AG09319 (cell line): ENCODE measurements at regions not wholly inside any gene's neighbourhood (a gene's known extent, or its start where the extent isn't known, plus 50 kb on each side); places are given as distances from the start of the nearest gene placed in this dataset.

ENCODE experiments used
- DNase-seq: peaks from one replicate; pipeline ENCODE4 v3.0.0-alpha.2; 2010; ENCODE audit warnings: low read depth; ENCODE audit errors: extremely low read depth
- TF ChIP-seq, protein P1 (sequence below): IDR thresholded peaks from 2 replicates; pipeline ENCODE4 v1.5.1; 2011; ENCODE audit warnings: low read depth, mild to moderate bottlenecking, inconsistent platforms, low read length, moderate library complexity

DNA sequence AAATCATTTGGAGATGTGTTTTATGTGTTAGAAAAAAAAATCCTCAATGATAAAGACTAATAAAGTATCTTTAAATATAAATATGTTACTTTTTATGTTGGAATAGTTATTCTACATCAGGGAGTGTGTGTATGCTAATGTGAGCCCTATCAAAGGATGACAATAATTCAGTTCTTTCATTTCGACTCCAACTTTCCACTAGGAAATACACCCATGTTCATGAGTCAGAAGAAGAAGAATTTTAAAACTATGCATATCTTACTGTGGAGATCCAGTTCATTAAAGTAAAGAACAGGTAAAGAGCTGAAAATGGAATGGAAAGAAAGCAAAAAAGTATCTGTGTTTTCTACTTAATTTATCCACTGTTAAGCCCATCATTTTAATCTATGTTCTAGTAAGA is 399.8 kb downstream of the KCNJ2 start:
- no peak for DNase-seq
- TF ChIP-seq, protein P1, sequence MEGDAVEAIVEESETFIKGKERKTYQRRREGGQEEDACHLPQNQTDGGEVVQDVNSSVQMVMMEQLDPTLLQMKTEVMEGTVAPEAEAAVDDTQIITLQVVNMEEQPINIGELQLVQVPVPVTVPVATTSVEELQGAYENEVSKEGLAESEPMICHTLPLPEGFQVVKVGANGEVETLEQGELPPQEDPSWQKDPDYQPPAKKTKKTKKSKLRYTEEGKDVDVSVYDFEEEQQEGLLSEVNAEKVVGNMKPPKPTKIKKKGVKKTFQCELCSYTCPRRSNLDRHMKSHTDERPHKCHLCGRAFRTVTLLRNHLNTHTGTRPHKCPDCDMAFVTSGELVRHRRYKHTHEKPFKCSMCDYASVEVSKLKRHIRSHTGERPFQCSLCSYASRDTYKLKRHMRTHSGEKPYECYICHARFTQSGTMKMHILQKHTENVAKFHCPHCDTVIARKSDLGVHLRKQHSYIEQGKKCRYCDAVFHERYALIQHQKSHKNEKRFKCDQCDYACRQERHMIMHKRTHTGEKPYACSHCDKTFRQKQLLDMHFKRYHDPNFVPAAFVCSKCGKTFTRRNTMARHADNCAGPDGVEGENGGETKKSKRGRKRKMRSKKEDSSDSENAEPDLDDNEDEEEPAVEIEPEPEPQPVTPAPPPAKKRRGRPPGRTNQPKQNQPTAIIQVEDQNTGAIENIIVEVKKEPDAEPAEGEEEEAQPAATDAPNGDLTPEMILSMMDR = no peak

DNA sequence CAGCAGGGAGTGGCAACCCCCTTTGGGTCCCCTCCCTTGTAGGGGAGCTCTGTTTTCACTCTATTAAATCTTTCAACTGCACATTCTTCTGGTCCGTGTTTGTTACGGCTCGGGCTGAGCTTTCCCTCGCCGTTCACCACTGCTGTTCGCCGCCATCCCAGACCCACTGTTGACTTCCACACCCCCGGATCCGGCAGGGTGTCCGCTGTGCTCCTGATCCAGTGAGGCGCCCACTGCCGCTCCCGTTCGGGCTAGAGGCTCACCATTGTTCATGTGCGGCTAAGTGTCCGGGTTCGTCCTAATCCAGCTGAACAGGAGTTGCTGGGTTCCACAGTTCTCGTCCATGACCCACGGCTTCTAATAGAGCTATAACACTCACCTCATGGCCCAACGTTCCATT is 408.1 kb downstream of the KCNJ2 start:
- no peak for DNase-seq
- TF ChIP-seq, protein P1 = no peak

DNA sequence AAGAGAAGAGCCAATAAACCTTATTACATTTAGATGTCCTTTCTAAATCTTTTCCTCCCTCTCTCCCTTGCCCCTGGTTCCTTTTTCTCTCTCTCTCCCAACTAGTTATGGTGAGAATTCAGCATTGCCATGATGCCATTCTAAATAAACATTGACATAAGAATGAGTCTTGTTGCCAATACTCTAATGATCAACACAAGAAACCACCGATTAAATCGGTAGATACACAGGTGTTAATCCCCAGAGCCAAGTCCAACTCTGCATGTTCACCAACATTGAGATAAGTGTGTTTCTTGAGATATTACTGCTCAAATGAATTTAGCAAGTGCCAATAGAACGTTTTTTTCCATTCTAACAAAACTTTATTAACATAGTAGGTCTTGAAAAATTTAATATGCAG is 412.1 kb downstream of the KCNJ2 start:
- TF ChIP-seq, protein P1 = no peak
- DNase-seq = no peak

DNA sequence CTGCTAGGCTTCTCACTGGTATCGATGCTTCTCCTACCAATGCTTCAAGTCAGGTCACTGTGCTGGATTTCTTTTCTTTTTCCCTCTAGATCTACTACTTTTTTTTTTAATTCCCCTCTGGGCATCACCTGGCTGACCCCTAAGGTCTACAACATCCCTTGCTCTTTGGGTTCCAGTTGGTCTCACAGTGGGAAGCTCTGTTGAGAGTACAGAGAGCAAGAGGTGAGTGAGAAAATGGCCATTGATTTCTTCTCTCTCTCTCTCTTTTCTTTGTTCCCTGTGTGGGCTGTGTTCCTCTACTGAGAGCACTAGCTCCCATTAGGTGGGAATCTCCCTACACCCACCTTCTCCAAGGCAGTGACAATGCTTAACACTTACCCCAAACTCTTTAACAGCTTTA is 413.4 kb downstream of the KCNJ2 start:
- TF ChIP-seq, protein P1 = no peak
- no peak for DNase-seq

DNA sequence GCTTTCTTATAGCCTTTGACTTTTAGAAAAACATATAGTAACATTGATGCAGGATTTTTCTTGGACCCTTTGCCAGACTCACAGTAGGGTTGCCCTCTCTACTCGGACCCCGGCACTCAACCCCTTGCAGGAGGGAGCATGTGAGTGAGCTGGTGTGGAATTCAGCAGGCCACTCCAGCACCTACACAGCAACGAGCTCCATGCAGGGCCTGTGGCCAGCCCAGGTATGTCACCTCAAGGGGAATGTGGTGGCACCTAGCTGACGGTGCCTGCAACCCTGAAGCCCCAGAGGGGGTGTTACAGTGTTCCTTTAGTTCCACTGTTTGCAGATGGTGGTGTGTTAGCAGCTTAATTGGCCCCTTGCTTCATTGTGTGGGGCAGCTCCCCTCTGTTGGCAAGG is 414.9 kb downstream of the KCNJ2 start:
- no peak for DNase-seq
- TF ChIP-seq, protein P1 = no peak

DNA sequence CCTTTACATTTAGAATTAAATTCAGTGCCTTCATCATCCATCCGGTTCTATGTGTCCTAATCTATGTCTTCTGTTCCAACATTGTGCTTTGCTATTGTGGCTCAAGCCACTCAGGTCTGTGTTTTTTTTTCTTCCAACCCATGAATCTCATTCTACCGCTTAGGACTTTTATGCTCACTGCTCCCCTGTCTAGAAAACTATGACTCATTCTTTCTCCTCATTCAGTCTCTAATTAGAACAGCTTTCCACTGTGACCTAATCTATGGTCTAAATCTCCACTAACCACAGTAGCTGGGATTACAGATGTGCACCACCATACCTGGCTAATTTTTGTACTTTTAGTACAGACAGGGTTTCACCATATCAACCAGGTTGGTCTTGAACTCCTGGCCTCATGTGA is 418.7 kb downstream of the KCNJ2 start:
- TF ChIP-seq, protein P1 = no peak
- no peak for DNase-seq

DNA sequence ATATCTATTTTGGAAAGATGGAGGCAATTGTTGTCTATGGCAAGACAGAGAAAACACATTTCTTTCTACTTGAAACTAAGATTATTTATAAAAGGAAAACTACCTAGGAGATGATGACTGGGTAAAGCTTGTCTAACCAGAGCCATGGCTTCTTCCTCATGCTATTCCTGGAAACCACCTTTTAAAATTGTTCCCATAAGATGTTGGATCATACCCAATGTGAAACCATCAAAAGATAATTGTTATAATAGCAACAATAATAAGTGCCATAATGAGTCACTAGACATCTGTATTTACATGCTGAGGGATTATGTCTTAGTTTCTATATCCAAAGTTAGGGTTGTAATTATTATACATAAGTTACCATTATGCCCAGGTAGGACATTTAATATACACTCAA is 428.4 kb downstream of the KCNJ2 start:
- TF ChIP-seq, protein P1 = no peak
- DNase-seq = no peak
